ENCODE measurements at regions not wholly inside any gene's neighbourhood (a gene's known extent, or its start where the extent isn't known, plus 50 kb on each side); places are given as distances from the start of the nearest gene placed in this dataset.

DNA sequence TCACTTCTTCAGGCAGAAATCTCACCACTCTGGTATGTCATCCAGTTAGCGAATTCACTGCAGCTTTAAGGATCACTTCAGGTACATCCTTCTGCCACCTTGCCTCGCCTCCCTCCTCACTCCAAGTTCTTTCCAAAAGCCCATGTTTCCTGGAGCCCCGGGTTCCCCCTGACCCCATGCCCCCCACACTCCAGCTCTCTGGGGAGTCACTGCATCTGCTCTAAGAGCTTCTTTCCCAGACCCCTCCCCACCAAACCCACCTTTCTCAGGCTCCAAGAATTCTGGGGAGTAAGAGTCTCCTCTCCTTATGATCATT is 969.5 kb upstream of the ZNF722 start:
- POLR2A ChIA-PET: no interaction called here
- FAIRE-seq (no peak), ATAC-seq (no peak), DNase-seq (ENCODE audit: extremely low read depth in 1 of 4, low spot score in 3 of 4) (no peak)
- Histone ChIP-seq H3K27me3 (ENCODE audit: control insufficient read depth in 2 of 2, insufficient read depth in 2 of 2, low read length in 2 of 2) (no peaks in the 10 kb centered on the region), H3K9me3 (replicated peaks; ENCODE audit: control insufficient read depth, insufficient read depth, low read depth, low read length) (peaks cover 2% of the 10 kb centered on the region; the same call in 1 of the 2 replicates), H2AFZ (ENCODE audit: low read depth, low read length) (no peak overlapping the region), H3K4me2 (ENCODE audit: insufficient read depth, low read length) (no peak overlapping the region), H3K36me3 (ENCODE audit: control insufficient read depth, insufficient read depth, low read length) (no peaks in the 10 kb centered on the region), H3K9me1 (ENCODE audit: control insufficient read depth, insufficient read depth, low read length) (no peaks in the 10 kb centered on the region), H3K79me2 (ENCODE audit: control insufficient read depth, insufficient read depth, low read length) (no peaks in the 10 kb centered on the region), H3K27ac (ENCODE audit: extremely low read depth, low read depth, low read length) (no peak overlapping the region), H4K20me1 (replicated peaks; ENCODE audit: control insufficient read depth, insufficient read depth, low read length) (no peaks in the 10 kb centered on the region), H3K9ac (ENCODE audit: insufficient read depth in 1 of 2, low read depth in 2 of 2, low read length in 2 of 2) (no peak overlapping the region), H3K4me1 (replicated peaks in 1 of 2; ENCODE audit: control insufficient read depth in 2 of 2, insufficient read depth in 2 of 2, low read length in 2 of 2) (no peaks in the 10 kb centered on the region), H3K4me3 (no peak overlapping the region)
- CTCF ChIA-PET (ENCODE audit: low intra/inter-chr PET ratio): no interaction called here
- no TSS peak for BruUV-seq (replicated peaks)
- intact Hi-C loops (cut with micrococcal nuclease) (no loop called here), in situ Hi-C loops (cut with MboI) (no loop called here)
- 0% methylated on average over 3 of the region's 3 CpGs for WGBS (ENCODE audit: insufficient coverage, low coverage, missing lambda C conversion rate)
- TF ChIP-seq SAFB2 (IDR thresholded peaks at IDR 0.05; ENCODE audit: borderline replicate concordance, low read depth, low read length, severe bottlenecking) (no peak), NBN (IDR thresholded peaks at IDR 0.05; ENCODE audit: low read depth) (no peak), XRCC3 (IDR thresholded peaks at IDR 0.05) (no peak), NR4A1 (CRISPR knock-in tag; IDR thresholded peaks at IDR 0.05) (no peak), NR4A1 (tag; IDR thresholded peaks at IDR 0.05) (no peak), POLR2AphosphoS2 (IDR thresholded peaks at IDR 0.05; ENCODE audit: low read length) (no peak), ZSCAN29 (IDR thresholded peaks at IDR 0.05) (no peak), BCLAF1 (IDR thresholded peaks at IDR 0.05; ENCODE audit: borderline replicate concordance in 1 of 2, control insufficient read depth in 1 of 2, low read depth in 2 of 2, low read length in 1 of 2) (no peak), PHB (CRISPR knock-in tag; IDR thresholded peaks at IDR 0.05) (no peak), GTF2E2 (tag; IDR thresholded peaks at IDR 0.05) (no peak), ATF6 (CRISPR knock-in tag; IDR thresholded peaks at IDR 0.05) (no peak), SMARCA5 (IDR thresholded peaks at IDR 0.05) (no peak)
